Heart left ventricle (tissue), 16 donors: ENCODE measurements at regions not wholly inside any gene's neighbourhood (a gene's known extent, or its start where the extent isn't known, plus 50 kb on each side); places are given as distances from the start of the nearest gene placed in this dataset.

ENCODE experiments used
- ATAC-seq, 4 donors: fragments of 200-7000 bp; cut with Tn5 transposase; one replicate each; pipeline ENCODE4 v1.9.1; 2020 to 2022; ENCODE audit warnings: moderate library complexity in 4 of 4, mild to moderate bottlenecking in 3 of 4, moderate number of reproducible peaks in 1 of 4
- DNase-seq, 5 donors: peaks; one replicate each; pipeline ENCODE4 v3.0.0-alpha.2; 2020
- H3K27ac ChIP-seq, 12 donors: fragments of 200-600 bp; sonication (generic) in 4 of 12; one replicate each; pipeline versions ENCODE4 v1.5.0 to v1.8.0; 2016 to 2022; ENCODE audit warnings: mild to moderate bottlenecking in 2 of 12
- H3K27me3 ChIP-seq, 9 donors: fragments of 200-600 bp; sonication (generic) in 2 of 9; one replicate each; pipeline versions ENCODE4 v1.5.1 to v1.8.0; 2016 to 2022; ENCODE audit warnings: mild to moderate bottlenecking in 3 of 9
- H3K36me3 ChIP-seq, 9 donors: fragments of 200-600 bp; sonication (generic) in 2 of 9; one replicate each; pipeline versions ENCODE4 v1.5.0 to v1.8.0; 2018 to 2022; ENCODE audit warnings: mild to moderate bottlenecking in 2 of 9
- H3K4me1 ChIP-seq, 12 donors: fragments of 200-600 bp; sonication (generic) in 4 of 12; one replicate each; pipeline versions ENCODE4 v1.5.0 to v1.8.0; 2016 to 2022; ENCODE audit warnings: mild to moderate bottlenecking in 3 of 12
- H3K4me3 ChIP-seq, 12 donors: fragments of 200-600 bp; sonication (generic) in 4 of 12; one replicate each; pipeline versions ENCODE4 v1.5.0 to v1.8.0; 2017 to 2022; ENCODE audit warnings: mild to moderate bottlenecking in 9 of 12, moderate library complexity in 4 of 12
- H3K9me3 ChIP-seq, 12 donors: fragments of 200-600 bp; sonication (generic) in 4 of 12; one replicate each; pipeline versions ENCODE4 v1.5.0 to v1.8.0; 2016 to 2022; ENCODE audit warnings: mild to moderate bottlenecking in 1 of 12
- CTCF ChIP-seq, 12 donors: fragments of 200-600 bp; sonication (generic) in 4 of 12; IDR thresholded peaks; one replicate each; pipeline versions ENCODE4 v1.5.0 to v1.8.0; 2018 to 2022; ENCODE audit warnings: antibody characterized with exemption in 12 of 12, mild to moderate bottlenecking in 5 of 12
- POLR2A ChIP-seq, 2 donors: fragments of 450-650 bp; IDR thresholded peaks; one replicate each; pipeline ENCODE4 v1.6.1; 2017; ENCODE audit warnings: antibody characterized with exemption in 2 of 2, mild to moderate bottlenecking in 2 of 2, moderate library complexity in 2 of 2
- WGBS, 4 donors: extraction: QIAGEN DNeasy Blood & Tissue Kit in 2 of 4; methylation state at CpG; one replicate each; pipeline versions ENCODE4 v1.1.5 to v1.1.7; 2013 to 2018; 5-methylcytosine and 5-hydroxymethylcytosine counted together
- intact Hi-C, 10 donors: fragments of 100-400 bp; cut with DNase I; formaldehyde crosslinking; loops; one replicate each; pipeline versions ENCODE4 v1.11.1 to v1.14.2; 2022
- donor health status: ischemic (EF 13 %, LVEDD 7.1; RV severe dilation, severe dysfunction).
- donor health status: healthy with polysubstance abuse.
- donor health status: DM: no; HTN: yes; CAD: no.
- donor health status: DM: no; HTN: no; CAD: no.
- donor health status: ischemic (EF 25% LVEDD 6.9; RV normal size, moderate dysfunction).
- donor health status: ischemic (EF 25% LVEDD 5.7; RV mildly dilated, moderate dysfunction).
- donor health status: healthy.
- donor health status: DM: yes; HTN: yes; CAD: no.
- donor health status: ischemic (EF 35%, LVEDD 5.7; RV mildly dilated, moderate dysfunction).
- donor health status: nonischemic (EF 11% LVEDD 7.7; RV severe dilation, severe dysfunction).
- donor health status: DM: yes; HTN: yes; CAD: no.
- donor health status: PGD.
- donor health status: ischemic (EF 29% LVEDD 5.4; RV normal size, mild dysfunction).
- donor health status: nonischemic (EF 23%, LVEDD 6.1; RV moderate dilation, normal function).

DNA sequence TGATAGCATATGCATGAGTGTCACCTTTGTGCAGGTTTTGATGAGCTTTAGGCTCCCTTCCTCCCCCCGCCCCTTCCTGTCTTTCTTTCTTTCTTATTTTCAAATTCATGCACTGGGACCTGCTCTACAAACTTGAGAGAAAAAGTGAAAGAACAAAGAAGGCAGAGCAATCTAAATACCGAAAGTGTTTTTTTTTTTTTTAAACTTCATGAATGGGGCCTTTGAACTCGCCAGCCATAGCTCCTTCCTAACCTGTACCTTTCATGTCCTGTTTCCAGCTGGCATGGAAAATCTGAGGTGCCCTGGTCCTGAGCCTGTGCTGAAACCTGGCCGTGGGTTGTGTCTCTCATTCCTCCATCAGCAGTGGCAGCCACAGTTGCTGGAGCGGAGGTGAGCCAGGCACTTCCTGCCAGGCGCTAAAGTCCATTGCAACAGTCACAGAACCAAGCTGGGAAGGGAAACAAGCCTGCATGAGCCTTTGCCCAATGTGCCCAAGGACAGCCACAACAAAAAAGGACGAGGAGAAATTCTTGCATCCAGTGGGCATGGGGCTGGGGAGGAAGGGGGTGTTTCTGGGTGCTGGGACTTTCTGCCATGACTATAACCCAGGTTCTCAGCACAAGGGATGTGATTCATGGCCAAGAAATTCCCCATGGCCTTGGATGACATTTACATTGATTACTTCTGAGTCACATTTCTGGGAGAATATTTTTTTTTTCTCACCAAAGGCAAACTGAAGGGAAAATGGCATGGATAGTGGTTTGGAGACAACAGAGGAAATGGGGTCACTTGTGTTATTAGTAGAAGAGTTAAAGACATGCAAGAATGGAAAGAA lies 102.7 kb downstream of the TMEM30B start:
- Histone ChIP-seq H3K27ac (no peak overlapping the region), H3K4me1 (peaks cover 0 to 7% (median 0%) of the 10 kb centered on the region in 12 donors), H3K27me3 (peaks cover 0 to 3% (median 0%) of the 10 kb centered on the region in 9 donors), H3K36me3 (no peaks in the 10 kb centered on the region), H3K4me3 (no peak overlapping the region), H3K9me3 (peaks cover 0 to 2% (median 0%) of the 10 kb centered on the region in 12 donors)
- WGBS, 4 donors = 75 to 85% (median 81%) methylated on average over 7 of the region's 7 CpGs
- TF ChIP-seq CTCF (IDR thresholded peaks at IDR 0.05) = no peak
- no peak for TF ChIP-seq POLR2A (IDR thresholded peaks at IDR 0.05)
- ATAC-seq = no peak
- DNase-seq = no peak
- intact Hi-C loops = no loop called here

- peaks cover 0 to 3% (median 0%) of the 10 kb centered on the region in 9 donors for H3K27me3 ChIP-seq
- peaks cover 0 to 7% (median 0%) of the 10 kb centered on the region in 12 donors for H3K4me1 ChIP-seq
- DNase-seq = no peak
- no peak overlapping the region for H3K27ac ChIP-seq
- whole genome bisulfite sequencing, 4 donors = 67 to 73% (median 71%) methylated on average over 14 of the region's 14 CpGs
- no peak for ATAC-seq
- no peak for TF ChIP-seq CTCF (IDR thresholded peaks at IDR 0.05)
- no peak for TF ChIP-seq POLR2A (IDR thresholded peaks at IDR 0.05)
- H3K9me3 ChIP-seq = peaks cover 0 to 7% (median 0%) of the 10 kb centered on the region in 12 donors
- no peak overlapping the region for H3K4me3 ChIP-seq
- intact Hi-C loops = no loop called here
- H3K36me3 ChIP-seq = no peaks in the 10 kb centered on the region
These were observed 103.6 kb downstream of the TMEM30B start for GRCh38 chr14:61177279-61178225.

GRCh38 chr14:61176686-61177085 lies 104.5 kb downstream of the TMEM30B start:
- intact Hi-C loops = no loop called here
- no peak overlapping the region for H3K27ac ChIP-seq
- H3K4me1 ChIP-seq = peaks cover 0 to 7% (median 0%) of the 10 kb centered on the region in 12 donors
- peaks cover 0 to 3% (median 0%) of the 10 kb centered on the region in 9 donors for H3K27me3 ChIP-seq
- H3K36me3 ChIP-seq = no peaks in the 10 kb centered on the region
- TF ChIP-seq POLR2A (IDR thresholded peaks at IDR 0.05) (no peak), CTCF (IDR thresholded peaks at IDR 0.05) (no peak)
- ATAC-seq (no peak), DNase-seq (no peak)
- H3K9me3 ChIP-seq = peaks cover 0 to 7% (median 0%) of the 10 kb centered on the region in 12 donors
- 43 to 51% (median 47%) methylated on average over 2 of the region's 2 CpGs for WGBS, 4 donors
- no peak overlapping the region for H3K4me3 ChIP-seq

- WGBS, 4 donors = 70 to 79% (median 75%) methylated on average over 2 of the region's 2 CpGs
- no peak overlapping the region for H3K27ac ChIP-seq
- H3K4me1 ChIP-seq = peaks cover 0 to 7% (median 0%) of the 10 kb centered on the region in 12 donors
- peaks cover 0 to 4% (median 0%) of the 10 kb centered on the region in 9 donors for H3K27me3 ChIP-seq
- ATAC-seq = no peak
- intact Hi-C loops = no loop called here
- H3K4me3 ChIP-seq = no peak overlapping the region
- TF ChIP-seq POLR2A (IDR thresholded peaks at IDR 0.05) (no peak), CTCF (IDR thresholded peaks at IDR 0.05) (no peak)
- no peaks in the 10 kb centered on the region for H3K36me3 ChIP-seq
- DNase-seq = no peak
- peaks cover 0 to 7% (median 0%) of the 10 kb centered on the region in 12 donors for H3K9me3 ChIP-seq
These were observed 106.2 kb downstream of the TMEM30B start for GRCh38 chr14:61174987-61175386.
